Naive B cell (primary cell): ENCODE measurements at regions not wholly inside any gene's neighbourhood (a gene's known extent, or its start where the extent isn't known, plus 50 kb on each side); places are given as distances from the start of the nearest gene placed in this dataset.
"Not testable (repeated sequence)": the region's sequence is repeated elsewhere in the genome, so short reads cannot be mapped to it uniquely, and the experiment has no call there.

Experiments
- ATAC-seq, 2 donors: fragments of 150-1000 bp; cut with Tn5 transposase; 2 replicates each; pipeline ENCODE4 v1.10.0; 2021; ENCODE audit warnings: low read depth in 2 of 2, mild to moderate bottlenecking in 2 of 2, moderate library complexity in 2 of 2
- DNase-seq: peaks from one replicate; pipeline ENCODE4 v3.0.0; 2022
- H3K27ac Mint-ChIP-seq, 6 donors: one replicate each; pipeline ENCODE4 v1.8.0; 2020 to 2022; ENCODE audit warnings: mild to moderate bottlenecking in 6 of 6, mixed read lengths in 6 of 6, moderate library complexity in 5 of 6, inconsistent platforms in 2 of 6
- H3K27me3 Mint-ChIP-seq, 3 donors: one replicate each; pipeline ENCODE4 v1.8.0; 2021 to 2022; ENCODE audit warnings: mixed read lengths in 3 of 3, mild to moderate bottlenecking in 1 of 3
- H3K36me3 Mint-ChIP-seq, 2 donors: one replicate each; pipeline ENCODE4 v1.8.0; 2020 to 2022; ENCODE audit warnings: mixed read lengths in 2 of 2, inconsistent platforms in 1 of 2, mild to moderate bottlenecking in 1 of 2
- H3K4me1 Mint-ChIP-seq, 3 donors: one replicate each; pipeline ENCODE4 v1.8.0; 2020 to 2022; ENCODE audit warnings: mixed read lengths in 3 of 3, inconsistent platforms in 1 of 3, mild to moderate bottlenecking in 1 of 3, moderate library complexity in 1 of 3
- H3K4me3 Mint-ChIP-seq, 8 donors: one replicate each; pipeline ENCODE4 v1.8.0; 2020 to 2022; ENCODE audit warnings: mild to moderate bottlenecking in 8 of 8, mixed read lengths in 8 of 8, moderate library complexity in 8 of 8, inconsistent platforms in 2 of 8
- H3K9me3 Mint-ChIP-seq, 7 donors: one replicate each; pipeline ENCODE4 v1.8.0; 2020 to 2022; ENCODE audit warnings: mixed read lengths in 7 of 7, mild to moderate bottlenecking in 5 of 7, inconsistent platforms in 2 of 7, moderate library complexity in 1 of 7

DNA sequence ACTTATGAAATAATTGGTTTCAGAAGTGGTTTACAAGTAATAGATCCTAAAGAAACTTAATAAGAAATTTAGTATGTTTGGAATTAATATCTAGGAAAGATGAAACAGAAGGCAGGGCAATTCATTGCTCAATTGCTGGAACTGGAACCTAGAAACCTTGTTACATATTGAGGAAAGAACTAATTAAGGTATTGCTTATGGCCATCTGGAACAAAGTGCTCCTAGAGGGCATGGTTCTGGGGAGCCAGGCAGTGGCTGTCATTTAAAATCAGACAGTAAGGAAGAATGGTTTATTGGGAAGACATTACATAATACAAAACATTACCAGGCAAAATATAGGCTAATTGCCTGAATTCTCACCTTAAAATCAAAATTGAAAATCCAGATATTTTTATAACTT is 224.1 kb downstream of the SLITRK6 start:
- H3K4me1 Mint-ChIP-seq: no peaks in the 10 kb centered on the region
- no peak overlapping the region for H3K27ac Mint-ChIP-seq
- DNase-seq (no peak), ATAC-seq (no peak)
- no peaks in the 10 kb centered on the region for H3K36me3 Mint-ChIP-seq
- H3K9me3 Mint-ChIP-seq: peaks cover 0 to 9% (median 0%) of the 10 kb centered on the region in 7 donors
- no peak overlapping the region for H3K4me3 Mint-ChIP-seq
- no peaks in the 10 kb centered on the region for H3K27me3 Mint-ChIP-seq

DNA sequence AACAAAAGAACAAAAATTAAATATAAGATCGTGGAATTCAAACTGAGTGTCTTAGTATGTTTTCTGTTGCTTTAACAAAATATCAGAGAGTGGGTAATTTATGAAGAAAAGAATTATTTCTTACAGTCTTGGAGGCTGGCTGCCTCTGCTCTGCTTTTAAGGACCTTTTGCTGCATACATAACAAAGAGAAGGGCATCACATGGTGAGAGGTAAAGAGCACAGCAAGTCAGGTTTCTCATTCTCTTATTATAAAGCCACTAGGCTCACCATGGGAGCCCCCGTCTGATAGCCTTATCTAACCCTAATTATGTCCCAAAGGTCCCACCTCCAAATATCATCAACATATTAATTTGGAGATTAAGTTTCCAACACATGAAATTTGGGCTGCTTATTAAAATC is 231.3 kb downstream of the SLITRK6 start:
- Mint-ChIP-seq H3K27ac (no peak overlapping the region), H3K27me3 (no peaks in the 10 kb centered on the region)
- ATAC-seq: no peak

DNA sequence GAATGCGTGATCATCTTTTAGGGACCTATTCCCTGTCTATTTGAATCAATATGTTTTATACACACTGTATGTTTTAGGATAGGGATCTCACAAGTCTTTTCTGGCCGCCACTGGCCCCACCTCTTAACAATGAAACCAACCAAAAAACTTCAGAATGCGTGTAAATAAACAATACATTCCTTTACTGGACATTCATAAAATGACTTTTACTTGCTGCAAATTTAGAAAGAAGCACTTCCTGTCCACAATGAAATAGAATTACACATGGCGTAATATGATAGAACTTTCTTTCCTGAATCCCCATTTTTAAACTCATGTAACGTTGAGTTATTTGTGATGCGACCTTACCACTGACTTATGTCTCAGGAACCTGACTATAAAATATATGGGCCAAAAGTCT is 233.6 kb downstream of the SLITRK6 start:
- no peak overlapping the region for H3K27ac Mint-ChIP-seq
- no peak for DNase-seq

More for the DNA sequence above, 231.3 kb downstream of the SLITRK6 start:
- no peaks in the 10 kb centered on the region for H3K4me1 Mint-ChIP-seq
- no peak overlapping the region for H3K4me3 Mint-ChIP-seq
- no peaks in the 10 kb centered on the region for H3K36me3 Mint-ChIP-seq
- DNase-seq: no peak
- peaks cover 0 to 3% (median 2%) of the 10 kb centered on the region in 7 donors for H3K9me3 Mint-ChIP-seq

DNA sequence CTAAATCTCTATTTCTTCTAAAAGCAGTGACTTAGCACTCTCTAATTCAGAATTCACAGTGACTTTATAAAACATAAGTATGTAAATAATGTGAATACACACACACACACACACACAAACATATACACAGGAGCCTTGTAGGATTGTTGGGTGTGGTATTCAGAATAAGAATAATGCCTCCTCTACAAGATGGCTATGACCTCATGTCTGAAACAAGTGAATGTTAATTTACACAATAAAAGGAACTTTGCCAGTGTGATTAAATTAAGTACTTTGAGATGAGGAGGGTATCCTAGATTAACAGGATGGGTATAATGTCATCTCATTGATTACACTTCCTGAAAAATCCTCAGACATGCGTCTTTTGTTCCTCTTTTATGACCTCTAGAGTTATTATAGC is 234.6 kb downstream of the SLITRK6 start:
- no peak overlapping the region for H3K27ac Mint-ChIP-seq
- no peaks in the 10 kb centered on the region for H3K27me3 Mint-ChIP-seq
- no peak for DNase-seq
- no peaks in the 10 kb centered on the region for H3K4me1 Mint-ChIP-seq
- H3K36me3 Mint-ChIP-seq: no peaks in the 10 kb centered on the region
- peaks cover 0 to 3% (median 0%) of the 10 kb centered on the region in 7 donors for H3K9me3 Mint-ChIP-seq
- no peak for ATAC-seq
- H3K4me3 Mint-ChIP-seq: no peak overlapping the region

More for the DNA sequence above, 233.6 kb downstream of the SLITRK6 start:
- Mint-ChIP-seq H3K9me3 (peaks cover 0 to 3% (median 0%) of the 10 kb centered on the region in 7 donors), H3K4me3 (no peak overlapping the region), H3K4me1 (no peaks in the 10 kb centered on the region), H3K36me3 (no peaks in the 10 kb centered on the region), H3K27me3 (no peaks in the 10 kb centered on the region)
- ATAC-seq: no peak

DNA sequence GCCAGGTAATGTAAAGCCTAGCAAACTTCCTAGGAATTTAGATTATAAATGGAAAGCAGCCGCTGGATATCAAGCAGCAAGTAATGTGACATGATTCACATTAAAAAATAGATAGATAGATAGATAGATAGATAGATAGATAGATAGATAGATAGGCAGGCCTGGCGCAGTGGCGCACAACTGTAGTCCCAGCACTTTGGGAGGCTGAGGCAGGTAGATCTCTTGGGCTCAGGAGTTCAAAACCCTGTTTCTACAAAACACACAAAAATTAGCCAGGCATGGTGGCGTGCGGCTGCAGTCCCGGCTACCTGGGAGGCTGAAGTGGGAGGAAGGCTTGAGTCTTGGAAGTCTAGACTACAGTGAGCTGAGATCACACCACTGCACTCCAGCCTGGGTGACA is 236.9 kb downstream of the SLITRK6 start:
- Mint-ChIP-seq H3K4me3 (no peak overlapping the region), H3K27me3 (no peaks in the 10 kb centered on the region), H3K4me1 (no peaks in the 10 kb centered on the region), H3K36me3 (no peaks in the 10 kb centered on the region), H3K27ac (no peak overlapping the region), H3K9me3 (peaks cover 0 to under 1% (median 0%) of the 10 kb centered on the region in 7 donors)
- DNase-seq (no peak), ATAC-seq (no peak)

DNA sequence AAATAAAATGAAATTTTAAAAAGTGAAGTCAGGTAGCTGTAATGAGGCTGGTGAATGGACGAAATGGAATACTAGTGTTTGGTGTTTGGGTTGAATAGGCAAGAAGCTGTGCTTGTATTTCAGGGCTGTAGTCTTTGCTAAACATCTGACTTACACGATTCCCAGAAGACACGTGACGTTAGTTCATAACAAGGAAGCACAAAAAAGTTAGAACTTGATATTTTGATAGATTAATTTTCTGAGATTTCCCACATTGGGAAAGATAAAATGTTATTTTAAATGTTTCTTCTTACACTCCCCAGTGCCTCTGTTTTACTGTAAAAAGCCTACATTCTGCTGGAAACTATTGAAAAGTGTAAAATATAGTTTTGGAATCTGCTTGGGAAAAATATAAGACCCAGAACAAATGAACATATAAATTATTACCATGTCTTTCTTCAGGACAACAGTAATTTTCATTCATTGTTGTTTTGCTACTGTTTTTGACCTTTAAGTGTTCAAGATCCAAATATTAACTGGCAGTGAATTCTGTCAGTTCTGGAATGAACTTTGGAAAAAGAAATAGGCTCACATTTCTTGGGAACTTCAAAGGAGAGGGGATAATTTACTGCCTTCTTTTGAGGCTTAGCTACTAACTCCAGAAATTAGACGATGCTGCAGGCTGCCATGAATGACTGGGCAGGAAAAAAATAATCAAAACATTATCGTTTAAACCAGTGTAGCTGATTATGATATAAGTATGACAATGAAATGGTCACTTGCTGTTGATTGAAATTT is 241.3 kb downstream of the SLITRK6 start:
- no peaks in the 10 kb centered on the region for H3K36me3 Mint-ChIP-seq
- ATAC-seq (no peak), DNase-seq (no peak)
- H3K9me3 Mint-ChIP-seq: no peaks in the 10 kb centered on the region
- no peak overlapping the region for H3K27ac Mint-ChIP-seq
- H3K27me3 Mint-ChIP-seq: no peaks in the 10 kb centered on the region
- no peaks in the 10 kb centered on the region for H3K4me1 Mint-ChIP-seq
- no peak overlapping the region for H3K4me3 Mint-ChIP-seq

DNA sequence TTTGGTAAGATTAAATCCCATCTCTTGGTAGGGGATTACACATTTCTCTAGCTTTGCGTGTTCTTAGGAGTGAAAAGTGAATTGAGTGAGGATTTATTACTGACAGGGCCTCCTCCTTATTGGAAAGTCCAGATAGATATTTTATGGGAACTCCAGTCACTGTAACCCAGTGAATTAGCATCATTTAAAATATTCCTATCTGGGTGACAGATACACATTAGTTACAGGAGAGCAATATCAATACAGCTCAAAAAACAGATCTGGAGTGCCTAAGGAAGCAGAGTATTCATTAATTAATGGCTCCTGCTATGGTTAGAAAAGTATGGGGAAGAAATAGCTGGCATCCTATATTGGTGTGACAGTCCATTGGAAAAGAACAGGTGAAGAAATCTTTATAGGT is 248.2 kb downstream of the SLITRK6 start:
- Mint-ChIP-seq H3K4me1 (no peaks in the 10 kb centered on the region), H3K4me3 (no peak overlapping the region), H3K27me3 (no peaks in the 10 kb centered on the region), H3K9me3 (peaks cover 7 to 13% (median 9%) of the 10 kb centered on the region in 7 donors), H3K27ac (no peak overlapping the region), H3K36me3 (no peaks in the 10 kb centered on the region)
- no peak for ATAC-seq
- no peak for DNase-seq

DNA sequence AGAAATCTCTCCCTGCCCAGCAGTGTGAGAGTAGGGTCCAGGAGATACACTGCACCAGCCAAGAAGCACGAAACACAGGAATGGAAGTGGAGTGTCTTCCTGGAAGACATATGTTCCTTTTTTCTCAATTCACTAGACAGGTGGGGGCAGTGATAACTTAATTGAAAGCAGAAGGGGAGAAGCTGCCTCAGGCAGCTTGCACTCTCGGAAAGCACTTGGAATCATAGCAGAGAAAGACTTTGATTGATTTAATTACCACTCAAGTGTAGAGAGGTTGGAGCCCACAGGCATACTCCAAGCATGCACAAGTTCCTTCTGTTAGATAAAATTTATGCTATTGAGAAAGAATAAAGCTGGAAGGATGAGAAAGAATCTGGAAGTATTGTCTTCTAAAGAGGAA is 249.4 kb downstream of the SLITRK6 start:
- DNase-seq: no peak
- no peaks in the 10 kb centered on the region for H3K36me3 Mint-ChIP-seq
- H3K27me3 Mint-ChIP-seq: no peaks in the 10 kb centered on the region
- H3K4me3 Mint-ChIP-seq: no peak overlapping the region
- no peaks in the 10 kb centered on the region for H3K4me1 Mint-ChIP-seq
- peaks cover 7 to 13% (median 9%) of the 10 kb centered on the region in 7 donors for H3K9me3 Mint-ChIP-seq
- no peak for ATAC-seq
- no peak overlapping the region for H3K27ac Mint-ChIP-seq

DNA sequence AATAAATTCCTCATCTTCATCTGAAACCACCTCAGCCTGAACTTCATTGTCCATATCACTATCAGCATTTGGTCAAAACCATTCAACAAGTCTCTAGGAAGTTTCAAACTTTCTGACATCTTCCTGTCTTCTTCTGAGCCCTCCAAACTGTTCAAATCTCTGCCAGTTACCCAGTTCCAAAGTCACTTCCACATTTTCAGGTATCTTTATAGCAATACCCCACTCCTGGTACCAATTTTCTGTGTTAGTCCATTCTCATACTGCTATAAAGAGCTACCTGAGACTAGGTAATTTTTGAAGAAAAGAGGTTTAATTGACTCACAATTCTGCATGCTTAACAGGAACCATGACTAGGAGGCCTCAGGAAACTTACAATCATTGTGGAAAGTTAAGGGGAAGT is 250.4 kb downstream of the SLITRK6 start:
- not testable (repeated sequence) for H3K4me1 Mint-ChIP-seq, H3K36me3 Mint-ChIP-seq, H3K27ac Mint-ChIP-seq, DNase-seq, ATAC-seq, H3K4me3 Mint-ChIP-seq, H3K27me3 Mint-ChIP-seq
- peaks cover 7 to 13% (median 10%) of the 10 kb centered on the region in 7 donors for H3K9me3 Mint-ChIP-seq

DNA sequence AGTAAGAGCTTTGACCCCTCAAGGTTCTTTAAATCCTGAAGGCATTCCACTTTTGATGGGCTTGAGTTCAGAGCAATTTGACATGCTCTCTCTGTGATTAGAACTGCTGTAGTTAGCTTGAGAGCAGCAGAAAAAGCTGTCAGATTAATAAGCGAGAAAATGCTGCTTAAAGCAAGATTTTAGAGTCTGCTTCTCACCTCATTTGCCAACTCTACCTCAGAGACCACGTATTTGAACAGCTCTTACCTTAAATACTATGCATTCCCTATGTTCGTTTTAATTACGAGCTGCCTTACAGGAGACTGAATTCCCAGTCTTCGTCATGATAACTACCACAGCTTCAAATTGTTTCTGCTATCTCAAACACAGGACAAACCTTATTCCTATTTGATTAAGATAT is 253.4 kb downstream of the SLITRK6 start:
- Mint-ChIP-seq H3K27ac (peak overlapping the region in 1 of 6 donors; percentile 29), H3K36me3 (no peaks in the 10 kb centered on the region), H3K4me3 (no peak overlapping the region), H3K27me3 (no peaks in the 10 kb centered on the region), H3K4me1 (no peaks in the 10 kb centered on the region), H3K9me3 (peaks cover 7 to 13% (median 10%) of the 10 kb centered on the region in 7 donors)
- ATAC-seq: no peak
- DNase-seq: no peak

DNA sequence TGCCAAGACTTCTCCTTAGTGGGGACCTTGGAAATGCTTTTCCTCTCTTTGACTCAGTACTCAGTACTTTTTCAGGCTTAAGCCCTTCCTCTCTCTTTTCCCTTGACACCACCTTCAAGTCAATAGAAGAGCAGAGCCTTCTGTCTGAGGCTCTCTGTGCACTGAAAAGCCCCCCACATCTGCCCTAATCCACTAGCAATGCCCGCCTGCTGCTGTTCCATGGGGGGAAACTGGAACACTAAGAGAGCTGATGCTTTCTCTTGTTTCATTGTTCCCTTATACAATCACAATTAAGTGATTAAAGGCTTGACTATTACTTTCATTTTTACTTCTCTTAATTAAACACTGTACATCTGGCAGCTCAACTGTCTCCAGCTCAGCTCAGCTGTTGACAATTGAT is 254.5 kb downstream of the SLITRK6 start:
- no peak overlapping the region for H3K4me3 Mint-ChIP-seq

DNA sequence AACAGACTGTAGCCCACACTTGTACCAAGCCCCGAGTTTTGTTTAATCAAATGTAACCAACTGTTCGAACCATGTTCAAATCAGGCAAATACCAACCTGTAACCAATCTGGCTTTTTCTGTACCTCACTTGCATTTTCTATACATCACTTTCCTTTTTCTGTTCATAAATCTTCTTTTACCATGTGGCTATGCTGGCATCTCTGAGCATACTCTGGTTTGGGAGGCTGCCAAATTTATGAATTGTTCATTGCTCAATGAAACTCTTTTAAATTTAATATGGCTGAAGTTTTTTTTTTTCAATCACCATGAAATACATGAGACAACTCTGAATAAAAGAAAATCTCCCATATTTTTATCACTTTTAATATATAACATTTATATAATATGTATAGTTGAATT is 256.1 kb downstream of the SLITRK6 start:
- H3K4me1 Mint-ChIP-seq: no peaks in the 10 kb centered on the region

More for the DNA sequence above, 254.5 kb downstream of the SLITRK6 start:
- no peaks in the 10 kb centered on the region for H3K4me1 Mint-ChIP-seq
- no peak overlapping the region for H3K27ac Mint-ChIP-seq
- H3K27me3 Mint-ChIP-seq: no peaks in the 10 kb centered on the region
- no peaks in the 10 kb centered on the region for H3K36me3 Mint-ChIP-seq
- ATAC-seq (no peak), DNase-seq (no peak)
- H3K9me3 Mint-ChIP-seq: peaks cover 7 to 13% (median 10%) of the 10 kb centered on the region in 7 donors

DNA sequence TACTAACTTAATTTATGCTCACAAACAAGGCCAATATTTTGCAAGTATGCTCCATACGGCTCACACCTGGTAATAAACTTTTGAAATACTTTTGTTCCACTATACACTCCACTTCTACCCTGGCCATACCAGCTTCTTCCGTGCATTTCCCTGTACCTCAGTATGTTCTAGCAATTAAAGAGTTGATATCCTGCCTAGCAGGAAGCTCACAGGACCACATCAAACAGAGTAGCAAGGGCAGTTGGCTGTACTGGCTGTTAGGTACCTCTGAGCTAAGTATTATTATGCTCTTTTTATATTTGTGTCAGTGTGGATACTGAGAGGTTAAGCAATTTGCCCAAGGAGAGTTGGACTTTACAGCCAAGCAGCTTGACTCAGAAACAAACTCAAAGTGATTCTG is 257.7 kb downstream of the SLITRK6 start:
- peaks cover 0 to 4% (median 0%) of the 10 kb centered on the region in 7 donors for H3K9me3 Mint-ChIP-seq
- no peaks in the 10 kb centered on the region for H3K36me3 Mint-ChIP-seq
- H3K4me1 Mint-ChIP-seq: no peaks in the 10 kb centered on the region
- H3K4me3 Mint-ChIP-seq: no peak overlapping the region
- DNase-seq (no peak), ATAC-seq (no peak)
- no peaks in the 10 kb centered on the region for H3K27me3 Mint-ChIP-seq
- peak overlapping the region in 1 of 6 donors; percentile 68 for H3K27ac Mint-ChIP-seq

More for the DNA sequence above, 256.1 kb downstream of the SLITRK6 start:
- Mint-ChIP-seq H3K27ac (no peak overlapping the region), H3K9me3 (peaks cover 0 to 4% (median 2%) of the 10 kb centered on the region in 7 donors), H3K27me3 (no peaks in the 10 kb centered on the region), H3K36me3 (no peaks in the 10 kb centered on the region), H3K4me3 (no peak overlapping the region)
- no peak for ATAC-seq
- no peak for DNase-seq

DNA sequence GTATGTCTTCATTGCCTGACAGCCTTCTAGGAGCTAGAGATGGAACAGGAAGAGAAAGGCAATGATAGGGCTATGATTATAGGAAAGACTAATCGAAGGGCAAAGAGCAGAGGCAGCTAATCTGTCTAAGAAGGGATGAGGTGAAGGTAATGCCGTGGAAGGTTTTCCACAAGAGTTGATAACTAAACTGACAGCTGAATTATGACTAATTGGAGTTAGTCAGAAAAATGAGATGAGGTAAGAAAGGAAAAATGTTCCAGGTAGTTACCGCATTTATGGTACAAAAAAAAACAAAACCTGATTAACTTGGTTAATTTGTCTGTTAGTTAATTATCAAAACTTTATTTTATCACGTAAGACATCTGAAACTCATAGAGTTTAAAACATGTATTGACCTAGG is 260.3 kb downstream of the SLITRK6 start:
- Mint-ChIP-seq H3K4me3 (no peak overlapping the region), H3K4me1 (no peaks in the 10 kb centered on the region), H3K36me3 (no peaks in the 10 kb centered on the region), H3K9me3 (peaks cover 0 to 2% (median 0%) of the 10 kb centered on the region in 7 donors), H3K27me3 (no peaks in the 10 kb centered on the region), H3K27ac (no peak overlapping the region)
- no peak for ATAC-seq
- DNase-seq: no peak
